A172 (cell line): ENCODE measurements at regions not wholly inside any gene's neighbourhood (a gene's known extent, or its start where the extent isn't known, plus 50 kb on each side); places are given as distances from the start of the nearest gene placed in this dataset.
"Not testable (repeated sequence)": the region's sequence is repeated elsewhere in the genome, so short reads cannot be mapped to it uniquely, and the experiment has no call there.

Experiments
- DNase-seq: peaks from one replicate; pipeline ENCODE4 v3.0.0-alpha.2; 2015; ENCODE audit warnings: low spot score

DNA sequence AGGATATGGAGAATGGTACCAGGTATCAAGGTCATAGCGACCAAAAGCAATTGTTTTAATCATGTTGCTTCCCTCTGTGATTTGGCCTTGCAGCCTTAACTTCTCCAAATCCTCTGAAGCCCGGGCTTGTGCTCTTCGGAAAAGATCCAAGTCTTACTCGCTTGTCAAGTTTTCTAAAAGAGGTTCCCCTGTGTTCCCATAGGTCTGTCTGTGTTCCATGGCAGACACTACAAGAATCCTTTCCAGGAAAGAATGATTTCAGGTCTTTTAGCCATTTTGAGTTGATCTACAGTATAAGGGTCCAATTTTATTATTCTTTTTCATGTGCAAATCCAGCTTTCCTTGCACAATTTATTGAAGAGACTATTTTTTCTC lies 710.6 kb upstream of the DIAPH2 start:
- DNase-seq, result no peak

- no peak for DNase-seq
These were observed 709.8 kb upstream of the DIAPH2 start for GRCh38 chrX:95974890-95975289.

GRCh38 chrX:95995583-95995982 lies 689.1 kb upstream of the DIAPH2 start:
- no peak for DNase-seq

DNA sequence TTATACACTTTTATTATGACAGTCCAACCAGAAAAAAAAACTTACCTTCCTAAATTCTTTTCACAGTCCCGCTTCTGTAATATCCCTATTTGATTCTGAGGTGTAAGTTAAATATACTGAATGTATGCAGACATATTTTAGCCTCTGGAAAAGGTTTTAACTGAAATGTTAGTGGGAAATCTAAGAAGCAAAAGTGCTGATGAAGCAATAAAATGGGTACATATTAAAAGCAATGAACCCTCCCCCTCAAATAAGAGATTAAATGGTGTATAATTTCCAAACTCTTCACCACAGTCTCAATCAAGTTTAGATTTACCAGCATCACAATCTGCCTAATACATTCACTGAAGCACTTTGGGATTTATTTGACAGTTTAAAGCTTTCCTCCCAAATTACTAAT lies 688.3 kb upstream of the DIAPH2 start:
- no peak for DNase-seq

DNA sequence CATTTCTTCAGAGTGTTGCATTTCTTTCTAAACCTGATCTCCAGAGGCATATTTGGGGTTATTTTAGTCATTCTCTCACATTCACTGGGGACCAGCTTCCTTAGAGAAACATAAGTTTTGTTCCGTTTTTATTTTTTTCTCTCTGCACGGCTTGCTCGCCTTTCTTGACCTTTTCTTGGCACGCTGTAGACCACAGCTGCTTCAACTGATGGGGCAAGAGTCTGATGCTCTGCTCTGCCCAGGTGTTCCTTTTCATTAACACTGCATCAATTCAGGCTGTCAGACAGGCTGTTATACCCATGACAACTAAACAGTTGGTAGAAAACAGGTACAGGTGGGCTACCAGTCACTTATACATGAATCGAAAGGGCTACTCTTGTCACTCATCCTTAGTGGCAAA lies 682.2 kb upstream of the DIAPH2 start:
- no peak for DNase-seq

GRCh38 chrX:96004386-96004785 lies 680.3 kb upstream of the DIAPH2 start:
- peak; percentile 46 for DNase-seq

- no peak for DNase-seq
These were observed 678.4 kb upstream of the DIAPH2 start for GRCh38 chrX:96006281-96006680.

GRCh38 chrX:96027407-96027806 lies 657.2 kb upstream of the DIAPH2 start:
- no peak for DNase-seq

DNA sequence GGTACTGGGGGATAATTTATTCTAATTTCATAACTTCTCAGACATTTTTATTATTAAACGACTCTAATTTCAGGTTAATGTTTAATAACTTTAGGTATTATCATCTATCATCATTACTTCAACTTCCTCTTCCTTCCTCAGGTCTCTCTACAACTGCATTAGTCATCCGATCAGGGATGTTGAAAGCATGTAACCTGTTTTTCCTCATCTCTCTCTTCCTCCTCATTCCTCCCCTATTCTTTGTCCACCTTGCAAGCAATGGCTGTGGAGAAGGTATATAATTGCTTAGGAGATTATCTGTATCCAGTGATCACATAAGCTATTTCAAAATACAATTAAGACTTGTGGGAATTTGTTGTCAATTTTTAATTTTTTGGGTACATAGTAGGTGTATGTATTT lies 632.6 kb upstream of the DIAPH2 start:
- DNase-seq, result no peak

DNA sequence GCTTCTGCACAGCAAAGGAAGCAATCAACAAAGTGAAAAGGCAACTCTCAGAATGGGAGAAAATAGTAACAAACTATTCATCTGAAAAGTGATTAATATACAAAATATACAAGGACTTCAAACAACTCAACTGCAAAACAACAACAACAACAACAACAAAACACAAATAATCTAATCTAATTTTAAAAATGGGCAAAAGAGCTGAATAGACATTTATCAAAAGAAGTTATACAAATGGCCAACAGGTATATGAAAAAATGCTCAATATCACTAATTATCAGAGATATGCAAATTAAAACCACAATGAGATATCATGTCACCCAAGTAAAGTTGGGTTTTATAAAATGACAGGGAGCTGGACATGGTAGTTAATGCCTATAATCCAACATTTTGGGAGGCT lies 602.8 kb upstream of the DIAPH2 start:
- DNase-seq, result no peak

DNA sequence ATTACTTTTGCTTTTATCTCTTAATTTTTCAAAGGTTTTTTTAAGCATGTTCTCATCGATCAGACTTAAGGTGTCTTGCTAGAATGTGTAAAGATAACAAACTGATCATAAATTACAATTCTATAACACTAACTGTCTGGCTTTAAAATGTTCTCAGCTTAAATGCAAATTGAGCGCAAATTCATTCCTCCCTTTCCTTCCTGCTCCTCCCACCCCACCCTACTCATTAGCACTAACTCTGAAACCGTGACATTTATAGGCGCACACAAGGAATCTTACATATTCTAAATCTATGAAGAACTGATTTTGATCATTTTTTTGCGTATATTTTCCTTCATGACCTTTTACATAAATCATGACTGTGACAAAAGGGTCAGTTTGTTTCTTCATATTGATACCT lies 590.0 kb upstream of the DIAPH2 start:
- no peak for DNase-seq

DNA sequence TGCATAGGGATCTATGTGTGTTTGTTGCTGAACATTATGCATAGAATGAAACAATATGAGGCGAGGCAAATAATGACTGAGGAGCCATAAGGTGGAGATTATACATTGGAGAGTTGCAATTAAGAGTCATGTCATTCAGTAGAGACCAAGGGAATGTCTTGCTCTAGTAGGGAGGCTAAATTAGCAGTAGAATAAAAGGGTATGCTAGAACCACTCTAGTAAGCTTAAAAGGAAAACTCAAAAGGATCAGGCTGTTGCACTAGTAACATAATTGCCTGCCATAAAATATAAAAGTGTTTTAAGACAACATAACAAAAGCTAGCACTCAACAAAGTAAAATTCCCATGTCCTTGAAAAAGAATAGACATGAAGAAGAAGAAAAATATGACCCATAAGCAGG lies 586.2 kb upstream of the DIAPH2 start:
- no peak for DNase-seq

DNA sequence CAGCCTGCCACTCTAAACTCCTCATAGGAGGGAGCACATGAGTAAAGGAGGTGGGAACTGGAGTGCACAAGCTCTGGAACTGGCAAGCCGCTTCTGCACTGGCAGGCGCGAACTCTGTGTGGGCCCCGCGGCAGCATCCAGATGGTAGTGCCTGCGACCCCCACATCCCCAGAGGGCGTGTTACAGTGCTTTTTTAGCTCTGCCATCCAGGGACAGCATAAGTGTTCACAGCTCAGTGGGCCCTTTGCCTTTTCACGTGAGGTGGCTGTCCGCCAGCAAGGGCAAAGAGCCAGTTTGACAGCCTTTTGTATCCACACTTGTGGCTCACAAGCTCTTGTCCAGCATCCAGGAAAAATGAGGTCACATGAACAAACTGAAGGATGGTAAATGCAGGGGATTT lies 581.6 kb upstream of the DIAPH2 start:
- DNase-seq, result no peak

DNA sequence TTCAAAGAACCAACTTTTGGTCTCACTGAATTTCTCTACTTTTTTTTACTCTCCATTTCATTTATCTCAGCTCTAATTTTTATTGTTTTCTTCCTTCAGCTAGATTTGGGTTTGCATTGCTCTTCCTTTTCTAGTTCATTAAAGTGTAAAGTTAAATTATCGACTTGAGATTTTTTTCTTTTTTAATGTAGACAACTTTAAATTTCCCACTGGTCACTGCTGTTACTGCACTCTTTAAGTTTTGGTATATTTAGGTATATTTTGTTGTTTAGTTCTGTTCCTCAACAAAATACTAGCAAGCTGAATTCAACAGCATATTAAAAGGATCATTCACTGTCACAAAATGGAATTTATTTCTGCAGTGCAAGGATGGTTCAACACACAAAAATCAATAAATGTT lies 572.0 kb upstream of the DIAPH2 start:
- no peak for DNase-seq

DNA sequence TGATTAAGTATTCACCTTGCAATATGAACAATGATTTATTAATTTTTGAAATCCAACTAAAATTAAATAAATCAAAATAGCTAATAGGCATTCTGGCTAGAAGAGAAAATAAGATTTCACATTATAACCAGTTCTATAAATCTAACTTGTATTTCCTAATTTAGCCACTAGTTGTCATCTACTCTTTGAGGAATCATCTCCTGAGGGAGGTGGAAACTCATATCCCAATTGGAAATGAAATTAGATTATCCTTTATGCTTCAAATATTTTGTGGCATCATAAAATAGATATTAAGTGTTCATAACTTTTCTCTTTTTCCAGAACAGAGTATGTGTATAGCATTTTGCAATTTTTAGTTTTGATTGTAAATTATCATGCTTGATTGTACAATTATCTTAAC lies 558.5 kb upstream of the DIAPH2 start:
- no peak for DNase-seq

- not testable (repeated sequence) for DNase-seq
These were observed 556.6 kb upstream of the DIAPH2 start for GRCh38 chrX:96128058-96128457.

DNA sequence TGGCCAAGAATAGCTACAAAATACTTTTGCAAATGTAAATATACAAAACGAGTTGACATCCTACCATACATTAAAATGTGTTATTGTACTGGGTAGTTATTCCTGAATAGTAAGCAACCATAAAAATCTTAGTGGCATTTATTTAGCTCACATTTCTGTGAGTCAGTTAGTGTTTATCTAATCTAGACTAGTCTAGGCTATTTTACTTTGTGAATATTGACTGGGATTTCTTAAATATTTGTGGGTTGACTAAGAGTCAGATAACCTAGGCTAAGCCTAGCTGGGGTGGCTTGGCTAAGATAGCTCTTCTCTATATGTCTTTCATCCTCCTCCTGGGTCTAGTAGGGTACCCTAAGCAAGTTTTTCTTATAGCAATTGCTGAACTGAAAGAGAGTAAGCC lies 543.8 kb upstream of the DIAPH2 start:
- peak; percentile 14 for DNase-seq

GRCh38 chrX:96147681-96148080 lies 537.0 kb upstream of the DIAPH2 start:
- no peak for DNase-seq

- no peak for DNase-seq
These were observed 514.0 kb upstream of the DIAPH2 start for GRCh38 chrX:96170626-96171025.

- no peak for DNase-seq
These were observed 507.7 kb upstream of the DIAPH2 start for GRCh38 chrX:96176921-96177320.

- DNase-seq, result no peak
These were observed 503.0 kb upstream of the DIAPH2 start for GRCh38 chrX:96181605-96182004.

- peak; percentile 32 for DNase-seq
These were observed 502.3 kb upstream of the DIAPH2 start for GRCh38 chrX:96182366-96182765.

GRCh38 chrX:96183391-96183790 lies 501.3 kb upstream of the DIAPH2 start:
- no peak for DNase-seq

- DNase-seq, result peak; percentile 1
These were observed 500.8 kb upstream of the DIAPH2 start for GRCh38 chrX:96183843-96184242.

DNA sequence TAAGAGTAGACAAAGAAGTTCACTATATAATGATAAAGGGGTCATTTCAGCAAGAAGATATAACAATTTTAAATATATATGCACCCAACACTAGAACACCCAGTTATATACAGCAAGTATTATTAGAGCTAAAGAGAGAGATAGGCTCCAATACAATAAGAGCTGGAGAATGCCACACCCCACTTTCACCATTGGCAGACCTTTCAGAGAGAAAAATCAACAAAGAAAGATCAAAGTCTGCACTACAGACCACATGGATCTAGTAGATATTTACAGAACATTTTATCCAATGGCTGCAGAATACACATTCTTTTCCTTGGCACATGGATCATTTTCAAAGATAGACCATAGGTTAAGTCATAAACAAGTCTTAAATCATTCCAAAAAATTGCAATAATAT lies 479.7 kb upstream of the DIAPH2 start:
- no peak for DNase-seq
